Psoas muscle (tissue), 7 donors: ENCODE measurements at regions not wholly inside any gene's neighbourhood (a gene's known extent, or its start where the extent isn't known, plus 50 kb on each side); places are given as distances from the start of the nearest gene placed in this dataset.

ENCODE experiments used
- ATAC-seq, 4 donors: fragments of 200-7000 bp; cut with Tn5 transposase; one replicate each; pipeline ENCODE4 v1.9.1; 2020; ENCODE audit warnings: moderate library complexity in 3 of 4, mild to moderate bottlenecking in 2 of 4
- DNase-seq, 2 donors: peaks; one replicate each; pipeline ENCODE4 v3.0.0-alpha.2; 2020
- H3K27ac ChIP-seq: fragments of 200-600 bp; one replicate; pipeline ENCODE4 v1.8.0; 2022
- H3K27me3 ChIP-seq, 3 donors: fragments of 200-600 bp in 1 of 3; one replicate each; pipeline versions ENCODE4 v1.6.1 to v1.8.0; 2013 to 2022; ENCODE audit warnings: low read length in 2 of 3, mild to moderate bottlenecking in 2 of 3, moderate library complexity in 1 of 3; ENCODE audit not compliant: insufficient read depth in 3 of 3
- H3K36me3 ChIP-seq, 2 donors: fragments of 200-600 bp in 1 of 2; one replicate each; pipeline versions ENCODE4 v1.6.1 to v1.8.0; 2013 to 2022; ENCODE audit warnings: low read depth in 1 of 2, mild to moderate bottlenecking in 1 of 2, moderate library complexity in 1 of 2; ENCODE audit not compliant: insufficient read depth in 1 of 2
- H3K4me1 ChIP-seq: fragments of 200-600 bp; one replicate; pipeline ENCODE4 v1.8.0; 2022
- H3K4me3 ChIP-seq: fragments of 200-600 bp; one replicate; pipeline ENCODE4 v1.8.0; 2022; ENCODE audit warnings: mild to moderate bottlenecking
- H3K9me3 ChIP-seq: fragments of 200-600 bp; one replicate; pipeline ENCODE4 v1.8.0; 2022
- CTCF ChIP-seq: fragments of 200-600 bp; IDR thresholded peaks from one replicate; pipeline ENCODE4 v1.8.0; 2022; ENCODE audit warnings: antibody characterized with exemption
- WGBS, 3 donors: extraction: QIAGEN DNeasy Blood & Tissue Kit; methylation state at CpG; one replicate each; pipeline versions ENCODE4 v1.1.6 to v1.1.7; 2013; 5-methylcytosine and 5-hydroxymethylcytosine counted together
- intact Hi-C, 2 donors: fragments of 100-400 bp; cut with DNase I; formaldehyde crosslinking; loops; one replicate each; pipeline versions ENCODE4 v1.11.0 to v1.14.2; 2022
- donor health status: healthy with polysubstance abuse.
- donor health status: DM: no; HTN: no; CAD: no; lungs with moderate emphysema.
- donor health status: Bipolar disorder and iron deficiency.
- donor health status: healthy.
- donor health status: DM: yes; HTN: yes; CAD: no.
- donor health status: DM: no; HTN: no; CAD: no.
- donor health status: DM: yes; HTN: yes; CAD: no.

GRCh38 chr14:27253966-27254365 lies 656.1 kb upstream of the NOVA1 start:
- Histone ChIP-seq H3K9me3 (no peaks in the 10 kb centered on the region), H3K27ac (no peak overlapping the region), H3K36me3 (no peaks in the 10 kb centered on the region), H3K4me3 (no peak overlapping the region), H3K4me1 (no peaks in the 10 kb centered on the region), H3K27me3 (no peaks in the 10 kb centered on the region)
- intact Hi-C loops = no loop called here
- WGBS, 3 donors = 36 to 53% (median 36%) methylated on average over 4 of the region's 4 CpGs
- TF ChIP-seq CTCF = no peak
- ATAC-seq (no peak), DNase-seq (no peak)

- no peak for DNase-seq
- intact Hi-C loops = no loop called here
- Histone ChIP-seq H3K27ac (no peak overlapping the region), H3K27me3 (no peaks in the 10 kb centered on the region), H3K4me1 (no peaks in the 10 kb centered on the region), H3K36me3 (no peaks in the 10 kb centered on the region), H3K9me3 (peaks cover 3% of the 10 kb centered on the region), H3K4me3 (no peak overlapping the region)
- ATAC-seq = no peak
- 89 to 95% (median 94%) methylated on average over 3 of the region's 3 CpGs for WGBS, 3 donors
- no peak for TF ChIP-seq CTCF
These were observed 659.0 kb upstream of the NOVA1 start for GRCh38 chr14:27256805-27257204.

- Histone ChIP-seq H3K36me3 (no peaks in the 10 kb centered on the region), H3K27me3 (no peaks in the 10 kb centered on the region), H3K27ac (no peak overlapping the region), H3K4me1 (no peaks in the 10 kb centered on the region), H3K4me3 (no peak overlapping the region), H3K9me3 (no peaks in the 10 kb centered on the region)
- no peak for ATAC-seq
- 51 to 69% (median 68%) methylated on average over 1 of the region's 1 CpG for WGBS, 3 donors
- intact Hi-C loops = no loop called here
- DNase-seq = no peak
- TF ChIP-seq CTCF = no peak
These were observed 670.0 kb upstream of the NOVA1 start for GRCh38 chr14:27267876-27268275.

- no peaks in the 10 kb centered on the region for H3K4me1 ChIP-seq
- ATAC-seq (no peak), DNase-seq (no peak)
- H3K36me3 ChIP-seq = no peaks in the 10 kb centered on the region
- H3K9me3 ChIP-seq = no peaks in the 10 kb centered on the region
- H3K4me3 ChIP-seq = no peak overlapping the region
- whole genome bisulfite sequencing, 3 donors = 61 to 63% (median 61%) methylated on average over 6 of the region's 6 CpGs
- no peak for TF ChIP-seq CTCF
- intact Hi-C loops = no loop called here
- H3K27ac ChIP-seq = no peak overlapping the region
- H3K27me3 ChIP-seq = no peaks in the 10 kb centered on the region
These were observed 672.9 kb upstream of the NOVA1 start for GRCh38 chr14:27270716-27271115.

GRCh38 chr14:27278341-27278740 lies 680.5 kb upstream of the NOVA1 start:
- Histone ChIP-seq H3K4me3 (no peak overlapping the region), H3K4me1 (no peaks in the 10 kb centered on the region), H3K9me3 (no peaks in the 10 kb centered on the region), H3K27ac (no peak overlapping the region), H3K36me3 (no peaks in the 10 kb centered on the region), H3K27me3 (no peaks in the 10 kb centered on the region)
- ATAC-seq (no peak), DNase-seq (no peak)
- intact Hi-C loops = no loop called here
- TF ChIP-seq CTCF = no peak
- WGBS, 3 donors = 38 to 43% (median 42%) methylated on average over 2 of the region's 2 CpGs
